ENCODE measurements at regions not wholly inside any gene's neighbourhood (a gene's known extent, or its start where the extent isn't known, plus 50 kb on each side); places are given as distances from the start of the nearest gene placed in this dataset.

GRCh38 chr1:18556364-18556763, 74.3 kb upstream of the PAX7 start:
- peak; percentile 55 for TF ChIP-seq CTCF (IDR thresholded peaks at IDR 0.05; ENCODE audit: low read depth, low read length, poor library complexity, severe bottlenecking)
- TF ChIP-seq EZH2phosphoT487 (IDR thresholded peaks at IDR 0.05; ENCODE audit: borderline replicate concordance, low read length), result no peak
